B cell (primary cell): ENCODE measurements at regions not wholly inside any gene's neighbourhood (a gene's known extent, or its start where the extent isn't known, plus 50 kb on each side); places are given as distances from the start of the nearest gene placed in this dataset.

Source experiments
- EZH2 ChIP-seq: IDR thresholded peaks from 2 replicates; pipeline ENCODE4 v1.6.1; 2012; ENCODE audit warnings: borderline replicate concordance, low read depth, mild to moderate bottlenecking, moderate library complexity, low read length; ENCODE audit not compliant: insufficient read depth, poor library complexity, severe bottlenecking
- TF ChIP-seq, protein P1 (sequence below): fragments of 200-600 bp; IDR thresholded peaks from one replicate; pipeline ENCODE4 v1.8.0; 2022; ENCODE audit warnings: antibody characterized with exemption, mild to moderate bottlenecking

- TF ChIP-seq, protein P1, sequence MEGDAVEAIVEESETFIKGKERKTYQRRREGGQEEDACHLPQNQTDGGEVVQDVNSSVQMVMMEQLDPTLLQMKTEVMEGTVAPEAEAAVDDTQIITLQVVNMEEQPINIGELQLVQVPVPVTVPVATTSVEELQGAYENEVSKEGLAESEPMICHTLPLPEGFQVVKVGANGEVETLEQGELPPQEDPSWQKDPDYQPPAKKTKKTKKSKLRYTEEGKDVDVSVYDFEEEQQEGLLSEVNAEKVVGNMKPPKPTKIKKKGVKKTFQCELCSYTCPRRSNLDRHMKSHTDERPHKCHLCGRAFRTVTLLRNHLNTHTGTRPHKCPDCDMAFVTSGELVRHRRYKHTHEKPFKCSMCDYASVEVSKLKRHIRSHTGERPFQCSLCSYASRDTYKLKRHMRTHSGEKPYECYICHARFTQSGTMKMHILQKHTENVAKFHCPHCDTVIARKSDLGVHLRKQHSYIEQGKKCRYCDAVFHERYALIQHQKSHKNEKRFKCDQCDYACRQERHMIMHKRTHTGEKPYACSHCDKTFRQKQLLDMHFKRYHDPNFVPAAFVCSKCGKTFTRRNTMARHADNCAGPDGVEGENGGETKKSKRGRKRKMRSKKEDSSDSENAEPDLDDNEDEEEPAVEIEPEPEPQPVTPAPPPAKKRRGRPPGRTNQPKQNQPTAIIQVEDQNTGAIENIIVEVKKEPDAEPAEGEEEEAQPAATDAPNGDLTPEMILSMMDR = no peak
- TF ChIP-seq EZH2 = no peak
Observed at GRCh38 chr6:90656325-90656724, 69.5 kb upstream of the MAP3K7 start.
